ENCODE measurements at regions not wholly inside any gene's neighbourhood (a gene's known extent, or its start where the extent isn't known, plus 50 kb on each side); places are given as distances from the start of the nearest gene placed in this dataset.

- WGBS (ENCODE audit: low lambda C conversion rate), result 62% methylated on average over 13 of the region's 13 CpGs
Measured at GRCh38 chr10:118807512-118808305, 52.9 kb upstream of the CACUL1 start.

GRCh38 chr10:118808601-118809356 is 54.0 kb upstream of the CACUL1 start:
- TF ChIP-seq EP300 (IDR thresholded peaks at IDR 0.05; ENCODE audit: borderline replicate concordance in 1 of 2, low read depth in 1 of 2, low read length in 1 of 2) (no peak), YY1 (IDR thresholded peaks at IDR 0.05; ENCODE audit: low read depth) (no peak), ELF1 (IDR thresholded peaks at IDR 0.05) (no peak), ZBTB33 (IDR thresholded peaks at IDR 0.05; ENCODE audit: borderline replicate concordance, low read depth) (no peak), CHD2 (IDR thresholded peaks at IDR 0.05; ENCODE audit: low read length, partially characterized antibody) (no peak), USF1 (IDR thresholded peaks at IDR 0.05; ENCODE audit: borderline replicate concordance, low read depth) (no peak), MEF2A (IDR thresholded peaks at IDR 0.05; ENCODE audit: borderline replicate concordance, low read depth) (no peak), RAD21 (IDR thresholded peaks at IDR 0.05; ENCODE audit: low read length) (no peak), RXRA (IDR thresholded peaks at IDR 0.05; ENCODE audit: borderline replicate concordance, low read depth) (no peak), USF2 (IDR thresholded peaks at IDR 0.05; ENCODE audit: borderline replicate concordance, low read depth, low read length) (no peak)
- Histone ChIP-seq H3K9me3 (no peaks in the 10 kb centered on the region), H3K4me3 (ENCODE audit: low read depth in 2 of 2, low read length in 1 of 2) (no peak overlapping the region), H3K79me2 (ENCODE audit: insufficient read depth) (no peaks in the 10 kb centered on the region), H3K9ac (no peak overlapping the region), H3K4me1 (ENCODE audit: control insufficient read depth in 1 of 2, insufficient read depth in 2 of 2, low read depth in 1 of 2, low read length in 1 of 2) (no peaks in the 10 kb centered on the region), H3K4me2 (no peak overlapping the region), H3K9me2 (no peaks in the 10 kb centered on the region), H3K27ac (ENCODE audit: low read depth in 2 of 2, low read length in 1 of 2) (no peak overlapping the region), H4K20me1 (ENCODE audit: insufficient read depth) (no peaks in the 10 kb centered on the region), H3K27me3 (ENCODE audit: insufficient read depth) (no peaks in the 10 kb centered on the region), H3F3A (replicated peaks; ENCODE audit: insufficient read depth) (no peaks in the 10 kb centered on the region), H2AFZ (ENCODE audit: low read depth) (no peak overlapping the region), H3K36me3 (replicated peaks in 1 of 2; ENCODE audit: control insufficient read depth in 1 of 2, insufficient read depth in 2 of 2, low read length in 1 of 2) (no peaks in the 10 kb centered on the region)
- whole genome bisulfite sequencing (ENCODE audit: low lambda C conversion rate), result 80% methylated on average over 15 of the region's 21 CpGs
- DNase-seq, result no peak
- CTCF ChIA-PET, result no interaction called here
- POLR2A ChIA-PET, result no interaction called here

More at GRCh38 chr10:118807512-118808305, 52.9 kb upstream of the CACUL1 start:
- Histone ChIP-seq H2AFZ (ENCODE audit: low read depth) (no peak overlapping the region), H3K4me2 (no peak overlapping the region), H3K79me2 (ENCODE audit: insufficient read depth) (no peaks in the 10 kb centered on the region), H3K27ac (ENCODE audit: low read depth in 2 of 2, low read length in 1 of 2) (no peak overlapping the region), H3K9ac (no peak overlapping the region), H3K36me3 (replicated peaks in 1 of 2; ENCODE audit: control insufficient read depth in 1 of 2, insufficient read depth in 2 of 2, low read length in 1 of 2) (no peaks in the 10 kb centered on the region), H3K4me1 (ENCODE audit: control insufficient read depth in 1 of 2, insufficient read depth in 2 of 2, low read depth in 1 of 2, low read length in 1 of 2) (no peaks in the 10 kb centered on the region), H4K20me1 (ENCODE audit: insufficient read depth) (no peaks in the 10 kb centered on the region), H3K9me3 (no peaks in the 10 kb centered on the region), H3K9me2 (no peaks in the 10 kb centered on the region), H3K4me3 (ENCODE audit: low read depth in 2 of 2, low read length in 1 of 2) (no peak overlapping the region), H3K27me3 (ENCODE audit: insufficient read depth) (no peaks in the 10 kb centered on the region), H3F3A (replicated peaks; ENCODE audit: insufficient read depth) (no peaks in the 10 kb centered on the region)
- CTCF ChIA-PET, result no interaction called here
- TF ChIP-seq JUND (IDR thresholded peaks at IDR 0.05) (no peak), USF1 (IDR thresholded peaks at IDR 0.05; ENCODE audit: borderline replicate concordance, low read depth) (no peak), MAX (IDR thresholded peaks at IDR 0.05; ENCODE audit: low read depth) (no peak), MXI1 (IDR thresholded peaks at IDR 0.05; ENCODE audit: low read depth, low read length) (no peak), RCOR1 (IDR thresholded peaks at IDR 0.05; ENCODE audit: low read length) (no peak), RFX5 (IDR thresholded peaks at IDR 0.05; ENCODE audit: low read length) (no peak)
- DNase-seq, result no peak
- POLR2A ChIA-PET, result no interaction called here
